HEK293 (cell line): ENCODE measurements at regions not wholly inside any gene's neighbourhood (a gene's known extent, or its start where the extent isn't known, plus 50 kb on each side); places are given as distances from the start of the nearest gene placed in this dataset.

ENCODE experiments used
- CTCF ChIA-PET: fragments of 350-600 bp; formaldehyde crosslinking; extraction: SDS; loops from one replicate; lab custom pipeline; 2021; ENCODE audit warnings: antibody characterized with exemption; lab: Yijun Ruan, JAX
- POLR2A ChIA-PET: fragments of 300-600 bp; formaldehyde crosslinking; extraction: SDS; loops from one replicate; lab custom pipeline; 2020; ENCODE audit warnings: antibody characterized with exemption, inconsistent platforms; lab: Yijun Ruan, JAX
- H3K27ac ChIP-seq: fragments of 200-500 bp; sonication (Bioruptor generic); 2 replicates; pipeline ENCODE4 v1.5.1; 2014; ENCODE audit warnings: low read depth, low read length, control low read depth, inconsistent platforms; ENCODE audit errors: extremely low read depth
- H3K36me3 ChIP-seq, 2 experiments: fragments of 200-500 bp in 1 of 2; sonication (Bioruptor generic) in 1 of 2; 1 replicate in 1 of 2; 2 replicates in 1 of 2; pipeline ENCODE4 v1.5.1; 2014 to 2017; ENCODE audit warnings: inconsistent platforms in 2 of 2, low read length in 2 of 2; ENCODE audit not compliant: control insufficient read depth in 2 of 2, insufficient read depth in 1 of 2
- H3K4me1 ChIP-seq: fragments of 200-500 bp; sonication (Bioruptor generic); 2 replicates; pipeline ENCODE4 v1.5.1; 2014; ENCODE audit warnings: mild to moderate bottlenecking, low read length, inconsistent platforms; ENCODE audit not compliant: control insufficient read depth, insufficient read depth
- H3K4me3 ChIP-seq: 2 replicates; pipeline ENCODE4 v1.5.1; 2011; ENCODE audit warnings: low read depth, mild to moderate bottlenecking, control low read depth, low read length, moderate library complexity
- H3K9me3 ChIP-seq: fragments of 200-500 bp; sonication (Bioruptor generic); 2 replicates; pipeline ENCODE4 v1.5.1; 2014; ENCODE audit warnings: low read depth, low read length, inconsistent platforms; ENCODE audit not compliant: control insufficient read depth, insufficient read depth
- GFI1B ChIP-seq: fragments of 450-650 bp; formaldehyde crosslinking; IDR thresholded peaks from 2 replicates; pipeline ENCODE4 v1.5.1; 2016; ENCODE audit warnings: missing biosample characterization, missing genetic modification characterization
- HOXA7 ChIP-seq: sonication (generic); formaldehyde crosslinking; IDR thresholded peaks from 2 replicates; pipeline ENCODE4 v1.8.1; 2022; ENCODE audit warnings: missing genetic modification reagents, borderline replicate concordance
- PRDM1 ChIP-seq: fragments of 450-650 bp; formaldehyde crosslinking; IDR thresholded peaks from 2 replicates; pipeline ENCODE4; 2016; ENCODE audit warnings: missing biosample characterization, missing genetic modification characterization
- SCRT2 ChIP-seq: fragments of 450-650 bp; formaldehyde crosslinking; IDR thresholded peaks from 2 replicates; pipeline ENCODE4 v1.5.1; 2016; ENCODE audit warnings: missing biosample characterization, missing genetic modification characterization
- YY2 ChIP-seq: fragments of 450-650 bp; formaldehyde crosslinking; IDR thresholded peaks from 2 replicates; pipeline ENCODE4 v1.5.1; 2016; ENCODE audit warnings: missing biosample characterization, missing genetic modification characterization
- ZBTB1 ChIP-seq: fragments of 450-650 bp; formaldehyde crosslinking; IDR thresholded peaks from 2 replicates; pipeline ENCODE4 v1.5.1; 2016; ENCODE audit warnings: missing biosample characterization, missing genetic modification characterization
- ZNF16 ChIP-seq: fragments of 450-650 bp; formaldehyde crosslinking; IDR thresholded peaks from 2 replicates; pipeline ENCODE4 v1.5.1; 2016; ENCODE audit warnings: low read depth, missing biosample characterization, missing genetic modification characterization
- ZNF175 ChIP-seq: fragments of 450-650 bp; formaldehyde crosslinking; IDR thresholded peaks from 2 replicates; pipeline ENCODE4 v1.5.1; 2016; ENCODE audit warnings: missing biosample characterization, missing genetic modification characterization
- ZNF626 ChIP-seq: fragments of 450-650 bp; sonication (Bioruptor Pico); formaldehyde crosslinking; IDR thresholded peaks from 2 replicates; pipeline ENCODE4 v1.5.1; 2018; ENCODE audit warnings: missing biosample characterization, missing genetic modification characterization, inconsistent platforms
- ZNF629 ChIP-seq: fragments of 450-650 bp; formaldehyde crosslinking; IDR thresholded peaks from 2 replicates; pipeline ENCODE4 v1.5.1; 2017; ENCODE audit warnings: missing biosample characterization, missing genetic modification characterization
- ZNF707 ChIP-seq: fragments of 450-650 bp; formaldehyde crosslinking; IDR thresholded peaks from 2 replicates; pipeline ENCODE4 v1.5.1; 2016; ENCODE audit warnings: missing biosample characterization, missing genetic modification characterization
- ZNF792 ChIP-seq: fragments of 450-650 bp; formaldehyde crosslinking; IDR thresholded peaks from 2 replicates; pipeline ENCODE4 v1.5.1; 2016; ENCODE audit warnings: missing biosample characterization, missing genetic modification characterization
- ZSCAN16 ChIP-seq: fragments of 450-650 bp; formaldehyde crosslinking; IDR thresholded peaks from 2 replicates; pipeline ENCODE4 v1.5.1; 2016; ENCODE audit warnings: missing biosample characterization, missing genetic modification characterization
- ZSCAN18 ChIP-seq: fragments of 450-650 bp; formaldehyde crosslinking; IDR thresholded peaks from 2 replicates; pipeline ENCODE4 v1.5.1; 2016; ENCODE audit warnings: missing biosample characterization, missing genetic modification characterization
- ZSCAN30 ChIP-seq: fragments of 450-650 bp; IDR thresholded peaks from 2 replicates; pipeline ENCODE4 v1.5.1; 2018; ENCODE audit warnings: missing biosample characterization, mild to moderate bottlenecking, missing genetic modification characterization, moderate library complexity
- TF ChIP-seq, protein P1 (sequence below): fragments of 450-650 bp; formaldehyde crosslinking; IDR thresholded peaks from 2 replicates; pipeline ENCODE4 v1.5.1; 2017; ENCODE audit warnings: missing biosample characterization, missing genetic modification characterization
- TF ChIP-seq, protein P2 (sequence below): fragments of 450-650 bp; formaldehyde crosslinking; conservative IDR thresholded peaks from 2 replicates; pipeline ENCODE4 v1.5.1; 2016; ENCODE audit warnings: low read depth, missing biosample characterization, missing genetic modification characterization
- TF ChIP-seq, protein P3 (sequence below): fragments of 450-650 bp; formaldehyde crosslinking; IDR thresholded peaks from 2 replicates; pipeline ENCODE4 v1.5.1; 2017; ENCODE audit warnings: missing biosample characterization, missing genetic modification characterization
- TF ChIP-seq, protein P4 (sequence below): fragments of 450-650 bp; formaldehyde crosslinking; IDR thresholded peaks from 2 replicates; pipeline ENCODE4 v1.5.1; 2016; ENCODE audit warnings: missing biosample characterization, missing genetic modification characterization
- TF ChIP-seq, protein P5 (sequence below): fragments of 450-650 bp; formaldehyde crosslinking; IDR thresholded peaks from 2 replicates; pipeline ENCODE4 v1.5.1; 2016; ENCODE audit warnings: missing biosample characterization, missing genetic modification characterization
- TF ChIP-seq, protein P6 (sequence below): fragments of 450-650 bp; formaldehyde crosslinking; IDR thresholded peaks from 2 replicates; pipeline ENCODE4 v1.5.1; 2016; ENCODE audit warnings: missing biosample characterization, missing genetic modification characterization

DNA sequence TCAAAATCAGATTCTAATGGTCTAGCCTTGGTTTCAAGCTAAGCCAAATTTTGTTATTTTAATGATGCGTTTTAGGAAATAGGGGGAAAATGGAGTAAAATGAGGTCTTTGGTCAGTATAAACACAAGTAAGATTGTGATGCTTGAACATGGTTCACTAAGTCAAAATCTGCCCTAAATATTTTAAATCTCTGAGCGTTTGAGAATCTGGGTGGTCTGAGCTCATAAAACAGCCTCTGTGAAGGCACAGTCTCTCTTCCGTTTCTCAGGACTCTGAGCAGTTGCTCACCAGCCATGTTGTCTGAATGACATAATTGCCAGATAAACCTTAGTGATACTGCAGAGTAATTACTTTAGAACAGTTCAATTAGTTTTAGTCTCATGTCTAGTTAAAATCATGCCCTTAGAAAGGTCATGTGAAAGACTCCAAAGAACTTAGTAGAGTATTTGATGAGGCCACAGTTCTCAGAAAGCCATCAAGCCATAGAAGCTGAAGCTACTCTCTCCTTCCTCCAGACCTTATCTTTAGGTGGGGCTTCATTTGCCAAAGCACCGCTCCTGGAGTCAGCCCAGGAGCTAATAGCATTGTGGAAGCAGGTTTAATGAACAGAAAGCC lies 257.1 kb upstream of the MAP3K1 start (continued):
- no peak for TF ChIP-seq ZBTB1 (tag by site-specific recombination)
- TF ChIP-seq, all 188 proteins: peak for 0

DNA sequence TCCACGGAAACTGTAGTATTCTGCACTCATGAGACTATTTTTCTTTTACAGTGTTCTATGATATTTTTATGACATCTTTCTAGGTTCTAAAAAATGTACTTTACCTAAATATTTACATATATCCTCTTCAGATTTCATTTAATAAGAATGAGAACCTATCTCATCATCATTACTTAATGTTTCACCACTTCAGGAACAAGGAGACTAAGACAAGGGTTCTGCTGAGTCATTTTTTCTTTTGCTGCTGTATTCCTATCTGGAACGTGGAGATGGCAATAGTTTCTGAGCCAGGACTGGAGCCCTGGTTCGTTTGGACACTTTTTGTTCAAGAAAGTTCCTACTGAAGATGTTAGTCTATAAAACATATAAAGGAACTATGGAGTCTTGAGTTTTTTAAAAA lies 258.2 kb upstream of the MAP3K1 start:
- no peaks in the 10 kb centered on the region for H3K4me1 ChIP-seq

More for the DNA sequence above, 258.2 kb upstream of the MAP3K1 start:
- CTCF ChIA-PET: no interaction called here
- Histone ChIP-seq H3K36me3 (no peaks in the 10 kb centered on the region), H3K4me3 (no peak overlapping the region)
- TF ChIP-seq ZNF792 (tag by site-specific recombination): no peak
- no peak for TF ChIP-seq HOXA7
- TF ChIP-seq, protein P1, sequence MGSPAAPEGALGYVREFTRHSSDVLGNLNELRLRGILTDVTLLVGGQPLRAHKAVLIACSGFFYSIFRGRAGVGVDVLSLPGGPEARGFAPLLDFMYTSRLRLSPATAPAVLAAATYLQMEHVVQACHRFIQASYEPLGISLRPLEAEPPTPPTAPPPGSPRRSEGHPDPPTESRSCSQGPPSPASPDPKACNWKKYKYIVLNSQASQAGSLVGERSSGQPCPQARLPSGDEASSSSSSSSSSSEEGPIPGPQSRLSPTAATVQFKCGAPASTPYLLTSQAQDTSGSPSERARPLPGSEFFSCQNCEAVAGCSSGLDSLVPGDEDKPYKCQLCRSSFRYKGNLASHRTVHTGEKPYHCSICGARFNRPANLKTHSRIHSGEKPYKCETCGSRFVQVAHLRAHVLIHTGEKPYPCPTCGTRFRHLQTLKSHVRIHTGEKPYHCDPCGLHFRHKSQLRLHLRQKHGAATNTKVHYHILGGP (tag by site-specific recombination): no peak
- TF ChIP-seq ZNF175 (tag by site-specific recombination): no peak
- no peak for TF ChIP-seq ZSCAN30 (tag by site-specific recombination)
- TF ChIP-seq ZSCAN16 (tag by site-specific recombination): no peak
- TF ChIP-seq ZNF16 (tag by site-specific recombination): no peak
- no peak for TF ChIP-seq ZNF626 (tag by site-specific recombination)
- no peak for TF ChIP-seq ZNF707 (tag by site-specific recombination)
- TF ChIP-seq, protein P2, sequence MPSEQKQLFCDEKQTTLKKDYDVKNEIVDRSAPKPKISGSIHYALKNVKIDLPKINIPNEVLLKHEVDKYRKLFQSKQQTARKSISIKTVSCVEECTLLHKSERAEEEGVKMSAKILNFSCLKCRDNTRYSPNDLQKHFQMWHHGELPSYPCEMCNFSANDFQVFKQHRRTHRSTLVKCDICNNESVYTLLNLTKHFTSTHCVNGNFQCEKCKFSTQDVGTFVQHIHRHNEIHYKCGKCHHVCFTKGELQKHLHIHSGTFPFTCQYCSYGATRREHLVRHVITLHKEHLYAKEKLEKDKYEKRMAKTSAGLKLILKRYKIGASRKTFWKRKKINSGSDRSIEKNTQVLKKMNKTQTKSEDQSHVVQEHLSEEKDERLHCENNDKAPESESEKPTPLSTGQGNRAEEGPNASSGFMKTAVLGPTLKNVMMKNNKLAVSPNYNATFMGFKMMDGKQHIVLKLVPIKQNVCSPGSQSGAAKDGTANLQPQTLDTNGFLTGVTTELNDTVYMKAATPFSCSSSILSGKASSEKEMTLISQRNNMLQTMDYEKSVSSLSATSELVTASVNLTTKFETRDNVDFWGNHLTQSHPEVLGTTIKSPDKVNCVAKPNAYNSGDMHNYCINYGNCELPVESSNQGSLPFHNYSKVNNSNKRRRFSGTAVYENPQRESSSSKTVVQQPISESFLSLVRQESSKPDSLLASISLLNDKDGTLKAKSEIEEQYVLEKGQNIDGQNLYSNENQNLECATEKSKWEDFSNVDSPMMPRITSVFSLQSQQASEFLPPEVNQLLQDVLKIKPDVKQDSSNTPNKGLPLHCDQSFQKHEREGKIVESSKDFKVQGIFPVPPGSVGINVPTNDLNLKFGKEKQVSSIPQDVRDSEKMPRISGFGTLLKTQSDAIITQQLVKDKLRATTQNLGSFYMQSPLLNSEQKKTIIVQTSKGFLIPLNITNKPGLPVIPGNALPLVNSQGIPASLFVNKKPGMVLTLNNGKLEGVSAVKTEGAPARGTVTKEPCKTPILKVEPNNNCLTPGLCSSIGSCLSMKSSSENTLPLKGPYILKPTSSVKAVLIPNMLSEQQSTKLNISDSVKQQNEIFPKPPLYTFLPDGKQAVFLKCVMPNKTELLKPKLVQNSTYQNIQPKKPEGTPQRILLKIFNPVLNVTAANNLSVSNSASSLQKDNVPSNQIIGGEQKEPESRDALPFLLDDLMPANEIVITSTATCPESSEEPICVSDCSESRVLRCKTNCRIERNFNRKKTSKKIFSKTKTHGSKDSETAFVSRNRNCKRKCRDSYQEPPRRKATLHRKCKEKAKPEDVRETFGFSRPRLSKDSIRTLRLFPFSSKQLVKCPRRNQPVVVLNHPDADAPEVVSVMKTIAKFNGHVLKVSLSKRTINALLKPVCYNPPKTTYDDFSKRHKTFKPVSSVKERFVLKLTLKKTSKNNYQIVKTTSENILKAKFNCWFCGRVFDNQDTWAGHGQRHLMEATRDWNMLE (tag by site-specific recombination): no peak
- TF ChIP-seq ZSCAN18 (tag by site-specific recombination): no peak
- TF ChIP-seq GFI1B (tag by site-specific recombination): no peak
- TF ChIP-seq YY2 (tag by site-specific recombination): no peak
- TF ChIP-seq, protein P3, sequence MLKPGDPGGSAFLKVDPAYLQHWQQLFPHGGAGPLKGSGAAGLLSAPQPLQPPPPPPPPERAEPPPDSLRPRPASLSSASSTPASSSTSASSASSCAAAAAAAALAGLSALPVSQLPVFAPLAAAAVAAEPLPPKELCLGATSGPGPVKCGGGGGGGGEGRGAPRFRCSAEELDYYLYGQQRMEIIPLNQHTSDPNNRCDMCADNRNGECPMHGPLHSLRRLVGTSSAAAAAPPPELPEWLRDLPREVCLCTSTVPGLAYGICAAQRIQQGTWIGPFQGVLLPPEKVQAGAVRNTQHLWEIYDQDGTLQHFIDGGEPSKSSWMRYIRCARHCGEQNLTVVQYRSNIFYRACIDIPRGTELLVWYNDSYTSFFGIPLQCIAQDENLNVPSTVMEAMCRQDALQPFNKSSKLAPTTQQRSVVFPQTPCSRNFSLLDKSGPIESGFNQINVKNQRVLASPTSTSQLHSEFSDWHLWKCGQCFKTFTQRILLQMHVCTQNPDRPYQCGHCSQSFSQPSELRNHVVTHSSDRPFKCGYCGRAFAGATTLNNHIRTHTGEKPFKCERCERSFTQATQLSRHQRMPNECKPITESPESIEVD (tag by site-specific recombination): no peak
- no peak for TF ChIP-seq ZNF629 (tag by site-specific recombination)
- TF ChIP-seq, protein P4, sequence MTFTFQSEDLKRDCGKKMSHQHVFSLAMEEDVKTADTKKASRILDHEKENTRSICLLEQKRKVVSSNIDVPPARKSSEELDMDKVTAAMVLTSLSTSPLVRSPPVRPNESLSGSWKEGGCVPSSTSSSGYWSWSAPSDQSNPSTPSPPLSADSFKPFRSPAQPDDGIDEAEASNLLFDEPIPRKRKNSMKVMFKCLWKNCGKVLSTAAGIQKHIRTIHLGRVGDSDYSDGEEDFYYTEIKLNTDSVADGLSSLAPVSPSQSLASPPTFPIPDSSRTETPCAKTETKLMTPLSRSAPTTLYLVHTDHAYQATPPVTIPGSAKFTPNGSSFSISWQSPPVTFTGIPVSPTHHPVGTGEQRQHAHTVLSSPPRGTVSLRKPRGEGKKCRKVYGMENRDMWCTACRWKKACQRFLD (tag by site-specific recombination): no peak
- no peak for TF ChIP-seq SCRT2
- TF ChIP-seq, protein P5, sequence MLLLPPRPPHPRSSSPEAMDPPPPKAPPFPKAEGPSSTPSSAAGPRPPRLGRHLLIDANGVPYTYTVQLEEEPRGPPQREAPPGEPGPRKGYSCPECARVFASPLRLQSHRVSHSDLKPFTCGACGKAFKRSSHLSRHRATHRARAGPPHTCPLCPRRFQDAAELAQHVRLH (tag by site-specific recombination): no peak
- no peak for TF ChIP-seq PRDM1
- TF ChIP-seq, protein P6, sequence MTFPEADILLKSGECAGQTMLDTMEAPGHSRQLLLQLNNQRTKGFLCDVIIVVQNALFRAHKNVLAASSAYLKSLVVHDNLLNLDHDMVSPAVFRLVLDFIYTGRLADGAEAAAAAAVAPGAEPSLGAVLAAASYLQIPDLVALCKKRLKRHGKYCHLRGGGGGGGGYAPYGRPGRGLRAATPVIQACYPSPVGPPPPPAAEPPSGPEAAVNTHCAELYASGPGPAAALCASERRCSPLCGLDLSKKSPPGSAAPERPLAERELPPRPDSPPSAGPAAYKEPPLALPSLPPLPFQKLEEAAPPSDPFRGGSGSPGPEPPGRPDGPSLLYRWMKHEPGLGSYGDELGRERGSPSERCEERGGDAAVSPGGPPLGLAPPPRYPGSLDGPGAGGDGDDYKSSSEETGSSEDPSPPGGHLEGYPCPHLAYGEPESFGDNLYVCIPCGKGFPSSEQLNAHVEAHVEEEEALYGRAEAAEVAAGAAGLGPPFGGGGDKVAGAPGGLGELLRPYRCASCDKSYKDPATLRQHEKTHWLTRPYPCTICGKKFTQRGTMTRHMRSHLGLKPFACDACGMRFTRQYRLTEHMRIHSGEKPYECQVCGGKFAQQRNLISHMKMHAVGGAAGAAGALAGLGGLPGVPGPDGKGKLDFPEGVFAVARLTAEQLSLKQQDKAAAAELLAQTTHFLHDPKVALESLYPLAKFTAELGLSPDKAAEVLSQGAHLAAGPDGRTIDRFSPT: no peak
- TF ChIP-seq, all 188 proteins: peak for 0
- POLR2A ChIA-PET: no interaction called here
- Histone ChIP-seq H3K9me3 (no peaks in the 10 kb centered on the region), H3K27ac (no peak overlapping the region)
